Mammary epithelial cell (primary cell): ENCODE measurements at regions not wholly inside any gene's neighbourhood (a gene's known extent, or its start where the extent isn't known, plus 50 kb on each side); places are given as distances from the start of the nearest gene placed in this dataset.

Experiments
- EZH2 ChIP-seq: IDR thresholded peaks from 2 replicates; pipeline ENCODE4 v1.6.1; 2012; ENCODE audit warnings: low read length, inconsistent platforms, borderline replicate concordance
- TF ChIP-seq, protein P1 (sequence below), 2 donors: IDR thresholded peaks in 1 of 2; conservative IDR thresholded peaks in 1 of 2; 2 replicates each; pipeline ENCODE4 v1.5.1; 2011 to 2012; ENCODE audit warnings: inconsistent platforms in 2 of 2, low read length in 2 of 2, mild to moderate bottlenecking in 2 of 2, control low read depth in 1 of 2, low read depth in 1 of 2; ENCODE audit not compliant: insufficient read depth in 1 of 2; ENCODE audit errors: extremely low read depth in 1 of 2

DNA sequence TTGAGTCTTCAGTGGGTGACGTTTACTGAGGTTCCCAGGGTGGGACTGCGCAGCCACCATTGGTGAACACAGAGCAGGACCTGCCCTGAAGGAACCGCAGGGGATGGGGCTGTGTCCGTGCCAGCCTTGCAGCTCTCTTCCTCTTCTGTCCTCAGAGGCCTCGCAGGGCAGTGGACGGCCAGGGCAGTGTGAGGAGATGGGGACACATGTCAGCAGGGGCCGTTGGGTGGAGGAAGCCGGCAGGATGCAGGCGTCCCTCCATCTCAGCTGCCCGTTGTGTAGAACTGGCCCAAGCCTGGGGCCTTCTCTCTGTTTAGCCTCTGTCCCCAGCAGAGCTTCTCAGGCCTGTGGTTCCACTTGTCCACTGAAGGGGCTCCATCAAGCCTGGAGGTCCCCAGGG, 53.6 kb upstream of the SMOC2 start:
- TF ChIP-seq EZH2 = no peak
- TF ChIP-seq, protein P1, sequence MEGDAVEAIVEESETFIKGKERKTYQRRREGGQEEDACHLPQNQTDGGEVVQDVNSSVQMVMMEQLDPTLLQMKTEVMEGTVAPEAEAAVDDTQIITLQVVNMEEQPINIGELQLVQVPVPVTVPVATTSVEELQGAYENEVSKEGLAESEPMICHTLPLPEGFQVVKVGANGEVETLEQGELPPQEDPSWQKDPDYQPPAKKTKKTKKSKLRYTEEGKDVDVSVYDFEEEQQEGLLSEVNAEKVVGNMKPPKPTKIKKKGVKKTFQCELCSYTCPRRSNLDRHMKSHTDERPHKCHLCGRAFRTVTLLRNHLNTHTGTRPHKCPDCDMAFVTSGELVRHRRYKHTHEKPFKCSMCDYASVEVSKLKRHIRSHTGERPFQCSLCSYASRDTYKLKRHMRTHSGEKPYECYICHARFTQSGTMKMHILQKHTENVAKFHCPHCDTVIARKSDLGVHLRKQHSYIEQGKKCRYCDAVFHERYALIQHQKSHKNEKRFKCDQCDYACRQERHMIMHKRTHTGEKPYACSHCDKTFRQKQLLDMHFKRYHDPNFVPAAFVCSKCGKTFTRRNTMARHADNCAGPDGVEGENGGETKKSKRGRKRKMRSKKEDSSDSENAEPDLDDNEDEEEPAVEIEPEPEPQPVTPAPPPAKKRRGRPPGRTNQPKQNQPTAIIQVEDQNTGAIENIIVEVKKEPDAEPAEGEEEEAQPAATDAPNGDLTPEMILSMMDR (conservative IDR thresholded peaks at IDR 0.05 in 1 of 2, IDR thresholded peaks at IDR 0.05 in 1 of 2; ENCODE audit: extremely low read depth in 1 of 2, insufficient read depth in 1 of 2, low read depth in 1 of 2, low read length in 2 of 2) = no peak
